A673 (cell line): ENCODE measurements at regions not wholly inside any gene's neighbourhood (a gene's known extent, or its start where the extent isn't known, plus 50 kb on each side); places are given as distances from the start of the nearest gene placed in this dataset.

ENCODE experiments used
- CTCF ChIP-seq: fragments of 300-800, 200-600 bp; sonication (generic); conservative IDR thresholded peaks from 2 replicates; pipeline ENCODE4 v1.5.1; 2017; ENCODE audit warnings: low read depth, mild to moderate bottlenecking, antibody characterized with exemption, low read length, moderate library complexity, mixed read lengths
- EZH2 ChIP-seq: fragments of 200-600 bp; sonication (generic); IDR thresholded peaks from 2 replicates; pipeline ENCODE4 v1.6.1; 2017; ENCODE audit warnings: borderline replicate concordance, low read depth, mild to moderate bottlenecking, mixed read lengths, antibody characterized with exemption, low read length; ENCODE audit not compliant: poor library complexity, severe bottlenecking

- TF ChIP-seq CTCF = no peak
- TF ChIP-seq EZH2 = no peak
Observed at GRCh38 chr1:38352869-38353268, 306.3 kb upstream of the POU3F1 start.
